HG03025 (cell line): ENCODE measurements at regions not wholly inside any gene's neighbourhood (a gene's known extent, or its start where the extent isn't known, plus 50 kb on each side); places are given as distances from the start of the nearest gene placed in this dataset.

Experiments used
- ATAC-seq: cut with Tn5 transposase; IDR thresholded peaks from one replicate; pipeline ENCODE4 v1.9.1; 2021; ENCODE audit warnings: mild to moderate bottlenecking, moderate library complexity; ENCODE audit not compliant: unreplicated experiment, low FRiP score

- no peak for ATAC-seq
Observed at GRCh38 chr7:132672200-132672990, 96.1 kb upstream of the PLXNA4 start.

GRCh38 chr7:132666774-132667172 lies 90.5 kb upstream of the PLXNA4 start:
- ATAC-seq: no peak

GRCh38 chr7:132666071-132666773 lies 90.0 kb upstream of the PLXNA4 start:
- no peak for ATAC-seq

GRCh38 chr7:132656846-132657776 lies 80.8 kb upstream of the PLXNA4 start:
- ATAC-seq: no peak

GRCh38 chr7:132656341-132656740 lies 80.1 kb upstream of the PLXNA4 start:
- ATAC-seq: no peak

- no peak for ATAC-seq
Observed at GRCh38 chr7:132655131-132655727, 79.0 kb upstream of the PLXNA4 start.

- ATAC-seq: peak; percentile 64
Observed at GRCh38 chr7:132654150-132654549, 77.9 kb upstream of the PLXNA4 start.

- ATAC-seq: no peak
Observed at GRCh38 chr7:132653366-132653930, 77.2 kb upstream of the PLXNA4 start.

- no peak for ATAC-seq
Observed at GRCh38 chr7:132652507-132652906, 76.2 kb upstream of the PLXNA4 start.

- ATAC-seq: no peak
Observed at GRCh38 chr7:132650498-132650897, 74.2 kb upstream of the PLXNA4 start.

- no peak for ATAC-seq
Observed at GRCh38 chr7:132647311-132647710, 71.0 kb upstream of the PLXNA4 start.

GRCh38 chr7:132646052-132646451 lies 69.8 kb upstream of the PLXNA4 start:
- no peak for ATAC-seq

GRCh38 chr7:132643302-132643701 lies 67.0 kb upstream of the PLXNA4 start:
- ATAC-seq: no peak

GRCh38 chr7:132641238-132641637 lies 65.0 kb upstream of the PLXNA4 start:
- no peak for ATAC-seq

GRCh38 chr7:132639983-132640382 lies 63.7 kb upstream of the PLXNA4 start:
- ATAC-seq: no peak

- ATAC-seq: no peak
Observed at GRCh38 chr7:132638000-132638399, 61.7 kb upstream of the PLXNA4 start.

GRCh38 chr7:132636581-132636980 lies 60.3 kb upstream of the PLXNA4 start:
- ATAC-seq: no peak

GRCh38 chr7:132635127-132635526 lies 58.9 kb upstream of the PLXNA4 start:
- ATAC-seq: no peak

GRCh38 chr7:132630834-132631233 lies 54.6 kb upstream of the PLXNA4 start:
- ATAC-seq: no peak
